ENCODE measurements at regions not wholly inside any gene's neighbourhood (a gene's known extent, or its start where the extent isn't known, plus 50 kb on each side); places are given as distances from the start of the nearest gene placed in this dataset.

DNA sequence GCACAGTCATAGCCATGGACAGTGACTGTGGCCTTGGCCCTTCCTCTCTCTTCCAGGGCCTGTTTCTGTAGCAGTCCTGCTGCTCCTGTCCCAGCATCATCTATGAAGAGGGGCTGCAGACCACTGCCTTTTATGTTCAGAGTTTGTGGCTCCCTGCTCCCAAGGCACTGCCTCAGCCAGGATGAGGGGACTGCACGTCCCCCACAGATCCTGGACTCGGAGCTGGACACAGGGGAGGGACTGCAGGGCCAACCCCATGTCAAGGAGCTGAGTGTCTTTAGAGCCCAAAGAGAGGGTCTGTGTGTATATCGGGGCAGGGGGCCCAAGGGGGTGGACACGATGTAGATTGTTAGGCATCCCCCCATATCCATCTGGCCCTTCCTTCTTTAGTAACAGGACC lies 60.6 kb upstream of the DIO3 start:
- no peak for DNase-seq

DNA sequence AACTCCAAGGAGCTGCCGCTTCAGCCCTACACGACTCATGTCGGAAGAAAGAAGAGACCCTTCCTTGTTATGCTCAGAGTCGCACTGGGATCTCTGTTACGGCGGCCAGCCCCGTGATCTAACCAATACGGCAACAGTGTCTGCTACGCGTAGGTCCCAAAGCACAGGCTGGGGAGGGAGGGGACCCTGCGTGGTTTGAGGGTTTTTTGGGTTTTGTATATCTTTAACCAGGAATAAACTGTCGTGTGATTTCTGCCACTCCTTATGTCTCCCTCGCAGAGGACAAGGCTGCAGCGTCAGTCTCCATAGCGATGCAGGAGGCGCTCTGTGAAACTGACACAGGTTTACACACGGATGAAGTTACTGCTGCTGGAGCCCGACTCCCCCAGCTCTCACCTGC lies 60.0 kb upstream of the DIO3 start:
- peak; percentile 2 for DNase-seq

DNA sequence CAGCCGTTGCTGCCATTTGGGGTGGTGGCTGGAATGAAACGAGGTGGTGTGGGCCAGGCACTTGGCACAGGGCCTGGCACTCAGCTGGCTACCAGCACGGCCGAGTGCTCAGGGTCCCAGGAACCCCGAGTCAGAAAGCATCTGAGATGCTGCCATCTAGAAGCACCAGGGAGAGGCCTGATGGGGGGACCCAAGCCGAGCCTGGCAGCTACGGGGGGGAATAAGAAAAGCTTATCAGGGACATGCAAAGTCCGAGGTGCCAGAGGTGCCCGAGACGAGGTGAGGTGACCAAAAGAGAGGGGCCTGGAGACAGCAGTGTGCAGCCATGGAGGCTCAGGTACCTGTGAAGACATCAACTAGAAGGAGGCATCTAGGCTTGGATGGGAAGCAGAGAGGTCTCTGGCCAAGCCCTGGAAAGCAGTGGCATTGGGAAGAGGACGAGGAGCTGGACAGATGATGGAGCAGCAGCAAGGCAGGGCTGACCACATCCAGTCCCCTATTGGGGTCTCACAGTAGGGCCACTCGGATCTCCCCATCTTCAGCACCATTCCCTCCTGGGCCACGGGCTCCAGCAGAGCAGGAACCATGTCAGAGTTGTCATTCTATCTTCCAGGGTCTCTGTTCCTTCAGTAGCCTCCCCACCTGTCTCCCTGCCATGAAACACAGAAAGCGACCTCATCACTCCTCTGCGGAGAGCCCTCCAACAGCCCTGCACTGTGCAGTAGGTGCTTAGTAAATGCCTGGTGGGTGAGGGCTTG lies 59.3 kb upstream of the DIO3 start:
- no peak for DNase-seq

DNA sequence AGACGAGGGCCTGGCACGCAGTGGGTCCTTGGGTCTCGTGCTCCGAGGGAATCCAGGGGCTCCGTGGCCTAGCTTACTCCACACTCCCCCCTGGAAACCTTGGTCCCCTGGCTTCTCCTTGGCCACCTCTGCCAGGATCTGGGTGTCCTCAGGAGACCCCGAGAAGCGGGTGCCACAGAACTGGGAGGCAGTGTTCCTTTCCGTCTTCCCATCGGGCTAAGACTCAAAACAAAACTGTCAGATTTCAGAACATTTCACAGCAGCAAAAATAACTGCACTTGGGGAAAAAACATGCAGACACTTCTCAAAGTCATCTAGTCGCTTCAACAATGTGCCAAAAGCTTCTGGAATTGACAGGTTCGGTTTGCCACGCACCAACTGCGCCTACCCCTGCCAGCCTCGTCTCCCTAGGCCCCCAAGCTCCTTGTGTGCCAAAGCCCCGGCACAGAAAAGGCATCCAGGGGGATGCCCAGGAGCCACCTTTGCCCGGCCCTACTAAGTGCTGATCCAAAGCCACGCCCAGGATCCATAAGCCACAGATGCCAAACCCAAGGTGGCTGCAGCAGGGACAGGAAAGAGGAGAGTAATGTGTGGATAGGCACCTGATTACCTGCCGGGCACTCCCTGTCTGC lies 58.4 kb upstream of the DIO3 start:
- DNase-seq = no peak

DNA sequence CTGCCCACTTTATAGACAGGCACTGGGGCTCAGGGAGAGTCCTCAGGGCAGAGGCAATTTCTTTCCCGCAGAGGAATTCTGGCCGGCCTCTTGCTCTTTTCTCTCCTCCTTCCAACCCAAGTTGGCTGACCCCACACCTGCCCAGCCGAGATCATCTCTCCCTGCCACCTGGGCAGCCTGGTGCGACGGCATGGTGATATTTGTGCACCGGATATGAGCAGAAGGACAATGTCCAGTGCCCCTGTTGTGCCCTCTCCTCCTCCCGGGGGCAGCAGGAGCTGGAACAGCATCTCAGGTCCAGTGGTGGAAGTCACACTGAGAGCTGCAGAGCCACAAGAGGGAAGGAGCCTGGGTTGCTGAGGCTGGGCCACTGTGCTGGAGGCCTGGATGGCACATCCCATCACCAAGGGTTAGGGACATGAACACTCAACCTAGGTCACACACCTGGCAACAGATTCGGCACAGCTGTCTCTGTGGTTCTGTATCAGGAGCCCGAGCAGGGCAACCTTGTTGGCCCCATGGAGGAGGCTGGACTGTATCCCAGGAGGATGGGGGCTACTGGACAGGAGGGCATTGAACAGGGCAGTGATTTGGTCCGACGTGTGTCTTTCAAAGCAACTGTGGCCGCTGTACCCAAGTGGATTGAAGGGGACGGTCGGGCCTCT lies 57.7 kb upstream of the DIO3 start:
- DNase-seq = no peak

DNA sequence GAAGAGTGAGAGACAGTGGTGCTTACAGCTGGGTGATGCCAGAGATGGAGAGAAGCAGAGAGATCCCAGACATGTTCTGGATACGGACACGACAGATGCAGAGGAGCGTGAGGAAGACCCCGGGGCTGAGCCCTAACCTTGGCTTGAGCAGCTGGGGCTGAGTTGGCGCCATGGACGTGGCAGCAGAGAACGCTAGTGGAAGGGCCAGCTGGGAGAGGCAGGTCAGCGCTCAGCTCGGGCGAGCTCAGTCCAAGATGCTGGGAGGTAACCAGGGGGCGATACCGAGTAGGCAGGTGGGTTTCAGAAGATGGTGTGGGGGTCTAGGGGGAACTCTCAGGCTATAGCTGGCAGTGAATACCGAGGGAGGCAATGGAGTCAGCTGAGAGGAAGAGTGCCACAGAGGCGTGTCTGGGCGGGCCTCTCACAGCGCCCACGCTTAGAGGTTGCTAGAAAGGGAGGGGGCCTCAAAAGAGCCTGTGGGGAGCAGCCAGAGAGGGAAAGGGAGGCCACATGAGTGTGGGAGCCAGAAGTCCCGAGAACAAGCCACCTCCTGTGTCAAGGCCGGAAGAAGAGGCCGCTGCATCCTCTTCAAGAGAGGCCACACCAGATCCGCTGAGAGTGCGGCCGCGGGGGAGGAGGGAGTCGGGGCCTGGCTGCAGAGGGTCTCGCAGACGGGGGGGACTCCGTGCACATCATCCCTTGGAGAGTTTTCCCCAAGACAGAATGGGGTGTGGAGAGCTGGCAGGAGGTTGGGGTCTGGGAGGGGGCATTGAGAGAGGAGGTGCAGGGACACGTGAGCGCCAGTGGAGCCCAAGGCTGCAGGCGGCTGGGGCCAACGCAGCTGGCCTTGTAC lies 57.0 kb upstream of the DIO3 start:
- no peak for DNase-seq

DNA sequence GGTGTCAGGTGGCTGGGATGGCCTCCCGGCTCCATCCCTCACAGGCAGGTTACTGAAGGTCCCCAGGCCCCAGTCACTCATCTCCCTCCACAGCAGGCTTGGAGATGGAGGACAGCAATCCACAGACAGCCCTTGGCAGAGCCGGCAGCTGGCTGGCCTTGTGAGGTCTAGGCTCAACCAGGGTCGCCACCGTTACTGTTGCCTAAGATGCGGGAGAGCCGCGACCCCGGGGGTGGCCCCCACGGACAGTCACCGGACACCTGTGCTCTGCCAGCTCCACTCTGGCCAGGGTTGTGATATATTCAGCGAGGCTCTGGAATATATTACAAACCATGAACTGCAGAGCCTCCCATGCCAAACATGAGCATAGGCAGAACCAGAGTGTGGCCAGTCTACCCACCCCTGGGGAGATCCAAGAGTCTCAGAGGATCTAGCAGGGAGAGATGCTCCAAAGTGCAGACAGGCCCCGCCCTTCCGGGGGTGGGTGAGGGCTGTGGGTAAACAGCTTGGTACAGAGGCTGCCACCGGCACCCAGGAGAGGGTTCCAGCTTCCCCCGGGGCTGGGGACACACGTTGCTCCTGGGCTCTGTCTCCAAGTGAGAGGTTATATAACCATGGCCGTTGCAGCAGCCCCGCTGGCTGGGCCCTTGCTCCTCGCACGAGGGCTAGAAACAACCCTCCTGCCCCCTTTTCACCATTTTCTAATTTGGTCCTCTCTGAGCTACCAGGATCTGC lies 55.9 kb upstream of the DIO3 start:
- no peak for DNase-seq

DNA sequence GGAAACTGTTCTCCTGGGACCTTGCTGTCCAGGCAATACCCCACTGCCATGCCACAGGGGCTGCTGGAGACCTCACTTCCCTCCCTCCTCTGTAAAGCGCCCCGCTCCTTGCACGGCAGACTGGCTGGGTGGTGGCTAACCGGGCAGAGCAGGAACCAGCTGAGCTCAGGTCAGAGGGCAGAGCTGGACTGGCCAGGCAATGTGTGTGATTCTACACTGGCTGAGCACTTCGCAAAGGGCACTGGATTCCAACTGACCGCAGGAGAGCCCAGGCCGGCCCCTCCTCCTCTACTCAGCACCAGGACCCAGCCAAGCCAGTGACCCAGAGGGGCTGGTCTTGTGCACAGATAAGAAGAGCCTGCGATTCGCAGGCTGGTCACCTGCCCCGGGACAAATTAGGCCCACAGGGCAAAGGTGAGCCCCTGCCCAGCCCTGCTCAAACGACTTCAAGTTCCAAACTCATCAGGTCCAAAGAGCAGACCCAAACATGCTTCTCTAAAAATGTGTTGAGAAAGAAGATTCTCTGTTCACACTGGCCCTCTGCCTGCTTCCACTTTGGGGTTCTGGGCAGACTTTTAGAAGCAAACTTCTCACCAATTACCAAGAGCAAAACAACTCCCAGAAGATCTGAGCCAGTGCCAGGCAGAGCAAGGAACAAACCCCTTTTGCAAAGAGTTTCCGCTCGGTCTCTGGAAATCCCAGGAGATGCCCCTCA lies 54.9 kb upstream of the DIO3 start:
- DNase-seq = no peak

DNA sequence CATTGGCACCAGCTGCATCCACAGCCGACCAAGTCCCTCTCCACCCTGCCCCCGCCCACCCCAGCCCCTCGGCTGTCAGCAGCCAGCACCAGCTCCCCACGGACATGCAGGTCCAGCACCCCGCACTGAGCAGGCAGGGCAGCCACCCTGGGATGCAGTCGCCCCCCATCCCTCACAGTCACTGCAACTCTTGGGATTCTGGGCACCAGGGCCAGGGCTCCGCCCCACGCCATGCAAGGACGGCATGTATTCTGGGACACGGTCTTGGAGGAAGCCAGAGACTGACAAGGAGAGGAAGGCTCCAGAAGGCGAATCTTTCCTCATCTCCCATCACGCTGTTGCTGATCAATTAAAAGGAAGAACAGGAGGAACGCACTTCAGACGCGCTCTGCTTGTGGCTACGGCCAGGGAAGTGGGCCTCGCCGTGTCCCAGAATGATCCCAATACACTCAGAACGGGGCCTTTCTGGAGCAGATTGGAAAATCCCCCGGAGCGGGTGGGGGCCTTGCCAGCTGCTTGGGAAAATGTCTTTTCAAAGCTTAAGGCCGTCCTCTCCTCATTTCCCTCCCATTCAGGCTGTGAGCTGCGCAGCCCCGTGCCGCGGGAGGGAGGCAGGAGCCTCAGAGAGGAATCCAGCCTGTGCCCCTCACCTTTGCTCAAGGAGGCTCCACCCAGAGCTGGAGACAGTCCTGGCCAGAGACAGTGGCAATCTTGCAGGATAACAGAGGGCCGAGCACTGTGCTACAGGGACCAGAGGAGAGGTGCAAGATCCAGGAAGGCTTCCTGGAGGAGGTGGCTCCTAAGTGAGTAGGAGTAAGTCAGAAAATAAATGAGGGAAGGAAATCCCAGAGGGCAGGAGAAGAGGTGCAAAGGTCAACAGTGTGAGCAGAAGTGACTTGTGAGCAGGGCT lies 54.1 kb upstream of the DIO3 start:
- no peak for DNase-seq

DNA sequence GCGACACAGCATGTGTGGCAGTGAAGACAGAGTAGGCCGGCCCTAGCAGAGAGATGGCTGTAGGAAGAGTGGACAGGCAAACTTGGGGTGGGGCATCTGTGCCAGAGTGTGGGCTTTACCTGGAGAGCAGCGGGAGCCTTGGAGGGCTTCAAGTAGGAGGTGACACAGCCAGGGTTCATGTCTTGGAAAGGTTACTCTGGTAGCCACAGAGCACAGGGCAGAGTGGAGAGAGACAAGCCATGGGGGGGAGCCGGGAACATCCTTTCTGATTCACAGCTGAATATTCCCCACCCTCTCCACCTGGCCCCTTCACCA lies 53.5 kb upstream of the DIO3 start:
- no peak for DNase-seq

DNA sequence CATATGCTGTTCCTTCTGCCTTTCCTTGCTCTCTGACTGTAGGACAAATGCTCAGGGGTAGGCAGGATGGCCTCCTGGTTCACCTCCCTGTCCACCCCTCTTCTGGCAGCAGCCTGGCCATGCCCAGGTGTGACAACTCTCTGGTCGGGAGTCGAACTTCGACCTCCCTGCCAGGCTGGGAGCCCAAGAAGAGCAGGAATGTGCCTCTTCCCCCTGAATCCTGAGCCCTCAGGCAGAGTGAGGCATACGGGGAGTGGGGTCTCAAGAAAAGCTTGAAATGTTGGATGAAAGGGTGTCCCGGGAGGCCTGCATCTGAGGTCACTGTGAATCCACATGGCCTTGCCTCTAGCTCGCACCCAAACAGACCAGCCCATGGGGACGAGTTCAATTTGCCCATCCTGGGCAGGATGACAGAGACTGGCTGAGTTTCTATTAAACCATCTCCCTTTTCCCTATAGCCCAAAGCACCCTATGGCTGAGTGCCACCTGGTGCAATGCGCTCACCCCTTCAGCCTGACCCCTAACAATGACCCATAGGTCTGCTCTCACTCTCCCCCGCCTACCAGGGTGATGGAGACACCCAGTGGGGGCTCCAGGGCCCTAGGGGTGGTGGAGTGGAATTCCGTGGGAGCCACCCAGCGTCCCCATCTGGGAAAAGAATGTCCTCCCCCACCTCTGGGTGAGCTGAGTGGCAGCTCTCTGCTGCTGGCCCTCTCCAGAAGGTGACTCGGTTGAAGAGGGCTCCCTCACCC lies 52.9 kb upstream of the DIO3 start:
- no peak for DNase-seq

DNA sequence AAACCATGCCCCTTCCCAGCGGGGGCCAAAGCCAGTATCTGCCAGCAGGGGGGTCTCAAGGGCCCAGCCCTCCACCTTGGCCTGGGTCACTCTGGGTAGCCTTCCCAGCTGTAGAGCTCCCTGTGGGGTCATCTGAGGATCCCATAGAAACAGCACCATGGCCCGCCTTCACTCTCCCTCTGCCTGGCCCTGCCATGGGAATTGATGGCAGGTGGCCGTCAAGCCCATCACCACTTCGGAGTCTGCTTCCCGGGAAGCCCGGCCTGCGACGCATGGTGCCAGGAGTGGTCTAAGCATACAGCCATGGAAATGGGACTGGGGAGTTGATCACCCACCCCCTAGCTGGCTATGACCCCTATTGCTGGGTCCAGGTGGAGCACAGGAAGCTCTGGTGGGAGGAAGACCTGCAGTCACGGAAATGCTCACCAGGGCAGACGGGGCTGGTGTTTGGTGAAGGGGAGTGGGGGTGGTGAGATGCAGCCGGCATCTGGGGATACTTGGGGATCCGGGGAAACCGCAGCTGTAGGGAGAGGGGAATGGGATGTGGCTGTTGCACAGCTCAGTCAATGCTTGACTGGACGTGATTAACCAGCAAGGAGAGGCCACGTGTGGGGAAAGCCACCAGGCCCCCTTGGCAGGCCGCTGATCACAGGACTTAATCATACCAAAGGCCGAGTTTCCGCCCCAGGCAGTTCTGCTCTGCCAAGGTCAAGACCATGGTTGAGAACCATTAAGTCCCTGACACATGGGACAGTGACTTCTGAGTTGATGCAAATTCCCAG lies 52.2 kb upstream of the DIO3 start:
- no peak for DNase-seq

DNA sequence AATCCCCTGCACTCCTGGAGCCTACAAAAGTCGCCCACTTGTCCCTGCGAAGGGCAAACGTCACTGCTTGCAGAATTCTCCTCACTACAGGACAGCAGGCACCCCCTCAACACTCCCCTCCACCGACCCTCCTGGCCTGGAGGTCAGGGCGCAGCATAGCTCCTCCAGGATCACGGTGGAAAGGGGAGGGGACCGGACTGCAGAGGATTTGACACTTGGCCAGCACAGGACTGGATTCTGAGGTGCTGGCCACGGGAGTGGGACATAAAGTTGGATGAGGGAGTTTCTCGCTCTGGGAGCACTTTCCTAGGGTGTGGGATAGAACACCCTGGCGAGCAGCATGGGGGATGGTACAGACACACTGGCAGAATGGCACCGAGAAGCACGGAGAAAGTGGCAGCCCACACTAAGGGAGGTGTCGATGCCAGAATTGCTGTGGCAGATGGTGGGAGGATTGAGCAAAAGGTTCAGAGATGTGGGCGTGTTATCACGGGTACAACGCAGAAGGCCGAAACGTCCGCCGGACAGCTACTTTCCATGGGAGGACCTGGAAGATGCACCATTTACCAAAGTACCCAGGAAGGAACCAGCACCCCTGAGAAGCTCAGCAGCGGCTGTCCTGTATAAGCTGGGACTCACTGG lies 51.4 kb upstream of the DIO3 start:
- DNase-seq = no peak

DNA sequence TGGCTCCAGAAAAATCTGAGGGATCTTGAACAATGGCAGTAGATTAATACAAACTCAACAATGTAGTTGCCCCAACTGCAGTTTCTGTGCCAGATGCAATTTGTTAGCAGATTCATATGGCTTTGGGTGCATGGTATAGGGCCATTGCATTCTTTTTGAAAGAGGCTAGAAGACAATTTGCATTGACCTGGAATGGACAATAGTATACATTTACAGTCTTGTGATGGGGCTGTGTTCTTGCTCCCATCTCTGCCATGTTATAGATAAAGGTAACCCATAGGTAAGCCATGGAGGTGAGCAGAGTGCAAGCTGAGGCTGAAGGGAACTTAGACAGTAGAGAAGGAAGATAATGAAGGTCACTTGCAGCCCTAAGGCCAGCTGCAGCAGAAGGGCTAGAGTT lies 50.1 kb upstream of the DIO3 start:
- no peak for DNase-seq

All from NCI-H1092 treated with DMSO at 0.1 percent for 48 hours (cell line).